GM23338 (cell line): ENCODE measurements at regions not wholly inside any gene's neighbourhood (a gene's known extent, or its start where the extent isn't known, plus 50 kb on each side); places are given as distances from the start of the nearest gene placed in this dataset.

Source experiments
- CREB1 ChIP-seq: fragments of 250-450 bp; sonication (Bioruptor Pico); IDR thresholded peaks from 2 replicates; pipeline ENCODE4 v1.5.0; 2020; ENCODE audit warnings: low read depth, mild to moderate bottlenecking, moderate library complexity
- CTCF ChIP-seq, 2 experiments: fragments of 200-600 bp in 1 of 2; sonication (generic) in 1 of 2; conservative IDR thresholded peaks; 2 replicates each; pipeline versions ENCODE4 v1.5.1 to v1.6.1; 2016 to 2017; ENCODE audit warnings: antibody characterized with exemption in 2 of 2, low read depth in 2 of 2, mild to moderate bottlenecking in 2 of 2, moderate library complexity in 1 of 2
- EZH2 ChIP-seq: fragments of 200-600 bp; sonication (generic); IDR thresholded peaks from one replicate; pipeline ENCODE4 v1.8.0; 2017; ENCODE audit warnings: antibody characterized with exemption, mild to moderate bottlenecking, low read depth; ENCODE audit not compliant: unreplicated experiment
- EZH2phosphoT487 ChIP-seq: fragments of 200-600 bp; sonication (generic); IDR thresholded peaks from one replicate; pipeline ENCODE4 v1.8.1; 2018; ENCODE audit warnings: antibody characterized with exemption; ENCODE audit not compliant: unreplicated experiment
- JUNB ChIP-seq: IDR thresholded peaks from one replicate; pipeline ENCODE4 v1.6.1; 2016; ENCODE audit warnings: antibody characterized with exemption; ENCODE audit not compliant: unreplicated experiment
- POLR2AphosphoS5 ChIP-seq: IDR thresholded peaks from 2 replicates; pipeline ENCODE4 v1.6.1; 2016; ENCODE audit warnings: antibody characterized with exemption, low read depth
- ZNF114 ChIP-seq: fragments of 250-450 bp; sonication (Bioruptor Pico); IDR thresholded peaks from 2 replicates; pipeline ENCODE4 v1.5.0; 2020; ENCODE audit warnings: mild to moderate bottlenecking, moderate library complexity
- TF ChIP-seq, protein P1 (sequence below): IDR thresholded peaks from one replicate; pipeline ENCODE4 v1.6.1; 2018; ENCODE audit warnings: antibody characterized with exemption; ENCODE audit not compliant: unreplicated experiment

- TF ChIP-seq CTCF (conservative IDR thresholded peaks at IDR 0.05; ENCODE audit: low read depth in 2 of 2) (no peak), POLR2AphosphoS5 (no peak), JUNB (no peak), EZH2 (no peak), EZH2phosphoT487 (no peak), CREB1 (no peak), ZNF114 (CRISPR knock-in tag) (no peak)
- TF ChIP-seq, protein P1, sequence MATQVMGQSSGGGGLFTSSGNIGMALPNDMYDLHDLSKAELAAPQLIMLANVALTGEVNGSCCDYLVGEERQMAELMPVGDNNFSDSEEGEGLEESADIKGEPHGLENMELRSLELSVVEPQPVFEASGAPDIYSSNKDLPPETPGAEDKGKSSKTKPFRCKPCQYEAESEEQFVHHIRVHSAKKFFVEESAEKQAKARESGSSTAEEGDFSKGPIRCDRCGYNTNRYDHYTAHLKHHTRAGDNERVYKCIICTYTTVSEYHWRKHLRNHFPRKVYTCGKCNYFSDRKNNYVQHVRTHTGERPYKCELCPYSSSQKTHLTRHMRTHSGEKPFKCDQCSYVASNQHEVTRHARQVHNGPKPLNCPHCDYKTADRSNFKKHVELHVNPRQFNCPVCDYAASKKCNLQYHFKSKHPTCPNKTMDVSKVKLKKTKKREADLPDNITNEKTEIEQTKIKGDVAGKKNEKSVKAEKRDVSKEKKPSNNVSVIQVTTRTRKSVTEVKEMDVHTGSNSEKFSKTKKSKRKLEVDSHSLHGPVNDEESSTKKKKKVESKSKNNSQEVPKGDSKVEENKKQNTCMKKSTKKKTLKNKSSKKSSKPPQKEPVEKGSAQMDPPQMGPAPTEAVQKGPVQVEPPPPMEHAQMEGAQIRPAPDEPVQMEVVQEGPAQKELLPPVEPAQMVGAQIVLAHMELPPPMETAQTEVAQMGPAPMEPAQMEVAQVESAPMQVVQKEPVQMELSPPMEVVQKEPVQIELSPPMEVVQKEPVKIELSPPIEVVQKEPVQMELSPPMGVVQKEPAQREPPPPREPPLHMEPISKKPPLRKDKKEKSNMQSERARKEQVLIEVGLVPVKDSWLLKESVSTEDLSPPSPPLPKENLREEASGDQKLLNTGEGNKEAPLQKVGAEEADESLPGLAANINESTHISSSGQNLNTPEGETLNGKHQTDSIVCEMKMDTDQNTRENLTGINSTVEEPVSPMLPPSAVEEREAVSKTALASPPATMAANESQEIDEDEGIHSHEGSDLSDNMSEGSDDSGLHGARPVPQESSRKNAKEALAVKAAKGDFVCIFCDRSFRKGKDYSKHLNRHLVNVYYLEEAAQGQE, result no peak
Measured at GRCh38 chr12:48279101-48279500, 71.6 kb downstream of the ZNF641 start.
